ENCODE measurements at regions not wholly inside any gene's neighbourhood (a gene's known extent, or its start where the extent isn't known, plus 50 kb on each side); places are given as distances from the start of the nearest gene placed in this dataset.

DNA sequence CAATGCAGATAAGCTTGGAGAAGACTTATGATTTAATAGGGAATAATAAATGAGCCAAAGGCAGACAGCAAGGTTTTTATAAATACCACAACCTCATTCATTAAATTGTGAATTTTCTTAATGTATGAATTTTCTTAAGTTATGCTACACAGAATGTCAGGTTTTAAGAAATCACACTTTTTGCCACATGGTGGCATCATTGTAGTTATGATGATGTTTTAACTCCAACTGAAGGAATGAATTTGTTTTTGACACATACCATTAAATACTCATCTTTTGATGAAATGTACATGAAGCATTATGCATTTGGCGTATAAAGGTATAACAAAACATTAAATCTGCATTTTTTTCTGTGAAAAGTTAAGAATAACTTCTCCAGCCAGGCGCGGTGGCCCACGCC lies 524.1 kb upstream of the FBXO33 start:
- no peak for ATAC-seq

GRCh38 chr14:39948235-39948634 lies 516.0 kb upstream of the FBXO33 start:
- intact Hi-C loops (cut with DNase I): no loop called here
- no peak for DNase-seq (ENCODE audit: missing footprints)

More for the DNA sequence above, 524.1 kb upstream of the FBXO33 start:
- intact Hi-C loops (cut with DNase I): no loop called here
- DNase-seq (ENCODE audit: missing footprints): no peak

GRCh38 chr14:39946807-39947206 lies 514.6 kb upstream of the FBXO33 start:
- ATAC-seq (no peak), DNase-seq (ENCODE audit: missing footprints) (no peak)
- intact Hi-C loops (cut with DNase I): no loop called here

More at GRCh38 chr14:39948235-39948634, 516.0 kb upstream of the FBXO33 start:
- no peak for ATAC-seq

DNA sequence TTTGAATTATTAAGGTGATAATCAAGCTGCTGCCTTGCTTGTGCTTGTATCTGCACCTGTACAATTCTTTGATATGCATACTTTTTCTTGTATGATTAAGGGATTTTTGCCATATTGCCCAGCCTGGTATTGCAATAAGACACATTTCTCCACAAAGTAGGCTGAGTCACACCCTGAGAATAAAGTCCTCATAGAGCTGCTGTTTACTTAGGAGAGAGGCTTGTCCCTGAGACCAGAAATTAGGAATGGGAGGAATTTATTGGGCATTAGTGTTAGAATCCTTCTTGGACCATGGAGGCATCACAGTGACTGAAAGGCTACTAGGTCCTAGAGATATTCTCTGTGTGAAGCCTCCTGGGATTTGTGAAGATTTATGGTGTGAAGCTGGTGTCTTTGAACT lies 506.8 kb upstream of the FBXO33 start:
- ATAC-seq: no peak
- DNase-seq (ENCODE audit: missing footprints): no peak
- intact Hi-C loops (cut with DNase I): no loop called here

- DNase-seq (ENCODE audit: missing footprints): no peak
- ATAC-seq: no peak
Observed at GRCh38 chr14:39912192-39913100, 480.2 kb upstream of the FBXO33 start.

GRCh38 chr14:39897657-39898056 lies 465.4 kb upstream of the FBXO33 start:
- ATAC-seq (no peak), DNase-seq (ENCODE audit: missing footprints) (no peak)
- intact Hi-C loops (cut with DNase I): no loop called here

More at GRCh38 chr14:39912192-39913100, 480.2 kb upstream of the FBXO33 start:
- intact Hi-C loops (cut with DNase I): no loop called here

DNA sequence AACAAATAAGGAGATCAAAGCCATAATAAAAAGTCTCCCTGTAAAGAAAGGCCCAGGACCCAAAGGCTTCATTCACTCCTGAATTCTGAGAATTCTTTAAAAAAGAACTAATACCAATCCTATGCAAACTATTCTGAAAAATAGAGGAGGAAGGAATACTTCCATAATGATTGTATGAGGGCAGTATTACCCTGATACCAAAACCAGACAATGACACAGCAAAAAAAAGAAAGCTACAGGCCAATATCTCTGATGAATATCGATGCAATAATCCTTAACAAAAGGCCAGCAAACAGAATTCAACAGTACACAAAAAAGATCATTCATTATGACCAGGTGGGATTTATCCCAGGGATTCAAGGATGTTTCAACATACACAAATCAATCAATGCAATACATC lies 457.8 kb upstream of the FBXO33 start:
- DNase-seq (ENCODE audit: missing footprints) (no peak), ATAC-seq (no peak)
- intact Hi-C loops (cut with DNase I): no loop called here

DNA sequence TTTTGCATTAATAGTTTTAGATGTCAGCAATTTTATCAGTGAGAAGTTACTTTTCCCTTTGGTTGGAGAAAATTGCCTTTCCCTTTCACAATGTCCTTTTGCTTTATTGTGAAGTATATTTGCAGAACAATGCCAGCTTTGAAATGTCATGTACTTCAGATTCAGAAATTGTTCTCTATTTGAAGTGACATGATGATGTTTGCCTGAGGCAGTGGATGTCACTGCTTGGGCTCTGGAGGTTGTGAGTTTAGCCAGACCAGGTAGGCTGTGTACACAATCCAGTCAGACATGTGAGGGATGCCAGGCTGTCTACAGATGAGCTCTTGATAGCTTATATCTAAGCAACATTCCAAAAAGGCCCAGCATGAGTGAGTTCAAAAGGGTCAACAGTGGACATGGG lies 451.9 kb upstream of the FBXO33 start:
- ATAC-seq (no peak), DNase-seq (ENCODE audit: missing footprints) (no peak)
- intact Hi-C loops (cut with DNase I): no loop called here

GRCh38 chr14:39880965-39881364 lies 448.7 kb upstream of the FBXO33 start:
- no peak for DNase-seq (ENCODE audit: missing footprints)
- intact Hi-C loops (cut with DNase I): no loop called here
- no peak for ATAC-seq

DNA sequence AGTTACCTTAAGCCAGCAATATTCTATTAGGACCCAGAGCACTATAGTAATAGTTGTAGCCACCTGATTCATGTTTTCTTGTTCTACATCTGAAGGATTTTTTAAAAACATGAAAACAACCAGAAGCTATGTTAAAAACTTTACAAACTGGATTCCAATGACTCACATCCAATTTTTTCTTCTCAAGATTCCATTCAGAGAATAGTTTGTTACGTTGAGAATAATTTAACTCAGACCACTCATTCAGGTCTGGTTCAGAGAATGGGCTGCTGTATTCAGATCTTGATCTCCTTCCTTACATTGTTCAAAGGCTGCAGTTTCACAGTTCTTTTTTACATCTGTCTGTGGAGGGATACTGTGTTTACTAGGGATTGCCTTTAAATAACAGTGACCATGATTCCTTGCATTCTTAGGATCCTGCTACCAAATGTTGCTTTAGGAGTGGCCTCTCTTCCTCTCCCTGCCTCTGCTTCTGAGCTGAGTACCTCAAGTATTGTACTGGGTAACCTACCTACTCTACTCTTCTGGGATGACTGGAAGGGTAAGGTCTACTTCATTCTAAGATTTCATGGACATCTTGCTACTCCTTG lies 448.0 kb upstream of the FBXO33 start:
- DNase-seq (ENCODE audit: missing footprints) (no peak), ATAC-seq (no peak)
- intact Hi-C loops (cut with DNase I): no loop called here

- intact Hi-C loops (cut with DNase I): no loop called here
- DNase-seq (ENCODE audit: missing footprints) (no peak), ATAC-seq (no peak)
Observed at GRCh38 chr14:39877577-39878190, 445.5 kb upstream of the FBXO33 start.

DNA sequence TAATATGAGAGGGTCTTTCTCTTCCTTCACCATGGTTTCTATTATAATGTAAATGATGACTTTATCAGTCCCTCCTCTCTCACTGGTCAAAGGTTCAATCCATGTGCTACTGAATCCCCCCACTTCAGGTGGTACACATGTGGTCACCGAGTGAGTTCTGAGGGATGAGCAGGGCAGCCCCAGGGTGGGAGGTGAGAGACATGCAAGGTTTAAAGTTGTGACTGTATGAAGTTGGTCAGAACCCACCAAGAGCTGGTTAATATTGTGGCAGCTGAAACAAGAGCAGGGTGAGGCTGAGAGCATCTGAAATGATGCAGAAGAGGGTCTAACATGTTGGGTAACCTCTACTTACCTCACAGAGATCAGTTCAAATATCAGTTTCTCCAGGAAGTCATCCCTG lies 444.7 kb upstream of the FBXO33 start:
- DNase-seq (ENCODE audit: missing footprints) (no peak), ATAC-seq (no peak)
- intact Hi-C loops (cut with DNase I): no loop called here

DNA sequence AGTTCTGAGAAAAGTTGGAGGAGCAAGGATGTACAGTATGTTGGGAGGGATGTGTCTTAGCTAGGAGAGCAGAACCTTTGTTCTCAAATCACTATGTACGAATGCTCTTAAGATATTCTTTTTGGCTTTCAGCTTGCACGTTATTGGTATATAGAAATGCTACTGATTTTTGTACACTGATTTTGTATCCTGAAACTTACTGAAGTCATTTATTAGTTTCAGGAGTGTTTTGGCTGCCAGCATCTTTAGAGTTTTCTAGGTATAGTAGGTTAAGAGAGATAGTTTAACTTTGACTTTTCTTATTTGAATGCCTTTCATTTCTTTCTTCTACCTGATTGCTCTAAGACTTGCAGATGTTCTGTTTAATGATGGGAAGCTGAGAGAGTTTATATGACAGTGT lies 442.8 kb upstream of the FBXO33 start:
- intact Hi-C loops (cut with DNase I): no loop called here
- DNase-seq (ENCODE audit: missing footprints): no peak
- no peak for ATAC-seq

DNA sequence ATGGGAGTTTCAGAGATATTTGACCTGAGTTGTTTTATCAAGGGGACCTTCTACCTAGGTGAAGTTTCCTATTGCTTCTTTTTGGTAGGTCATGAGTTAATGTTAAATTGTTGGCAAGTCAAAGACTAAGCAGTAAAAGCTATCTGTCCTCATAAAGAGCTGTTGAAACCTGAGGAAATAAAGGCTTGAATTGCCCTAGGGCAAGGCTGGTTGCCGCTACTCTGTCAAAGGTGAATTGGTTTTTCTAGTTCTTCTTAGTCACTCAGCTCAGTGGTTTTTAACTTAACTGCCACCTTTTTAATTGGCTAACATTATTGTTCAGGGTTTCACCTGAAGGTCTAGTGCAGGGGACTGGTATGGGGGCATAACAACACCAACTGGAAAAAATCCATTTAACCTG lies 441.6 kb upstream of the FBXO33 start:
- intact Hi-C loops (cut with DNase I): no loop called here
- DNase-seq (ENCODE audit: missing footprints) (no peak), ATAC-seq (no peak)

- intact Hi-C loops (cut with DNase I): no loop called here
- no peak for ATAC-seq
- DNase-seq (ENCODE audit: missing footprints): no peak
Observed at GRCh38 chr14:39868949-39869348, 436.7 kb upstream of the FBXO33 start.

DNA sequence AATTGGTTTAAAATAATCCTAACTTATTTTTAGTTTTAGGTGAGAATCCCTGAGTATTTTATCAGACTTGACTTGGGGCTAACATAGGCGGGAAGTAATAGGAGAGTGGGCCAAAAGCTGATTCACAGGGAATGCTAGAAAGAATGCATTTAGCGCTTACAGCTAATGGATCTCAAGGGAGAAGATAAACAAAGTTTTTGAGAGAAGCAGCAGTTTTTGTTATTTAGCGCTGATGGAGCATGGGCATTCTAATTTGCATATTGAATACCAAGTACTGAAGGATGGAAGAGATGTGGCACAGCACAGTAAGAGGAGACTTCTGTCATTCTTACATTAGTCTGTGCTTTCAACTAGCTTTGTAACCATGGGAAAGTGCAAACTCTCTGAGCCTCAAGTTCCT lies 436.0 kb upstream of the FBXO33 start:
- intact Hi-C loops (cut with DNase I): no loop called here
- ATAC-seq (no peak), DNase-seq (ENCODE audit: missing footprints) (no peak)

- DNase-seq (ENCODE audit: missing footprints): no peak
- ATAC-seq: no peak
- intact Hi-C loops (cut with DNase I): no loop called here
Observed at GRCh38 chr14:39863441-39863840, 431.2 kb upstream of the FBXO33 start.

DNA sequence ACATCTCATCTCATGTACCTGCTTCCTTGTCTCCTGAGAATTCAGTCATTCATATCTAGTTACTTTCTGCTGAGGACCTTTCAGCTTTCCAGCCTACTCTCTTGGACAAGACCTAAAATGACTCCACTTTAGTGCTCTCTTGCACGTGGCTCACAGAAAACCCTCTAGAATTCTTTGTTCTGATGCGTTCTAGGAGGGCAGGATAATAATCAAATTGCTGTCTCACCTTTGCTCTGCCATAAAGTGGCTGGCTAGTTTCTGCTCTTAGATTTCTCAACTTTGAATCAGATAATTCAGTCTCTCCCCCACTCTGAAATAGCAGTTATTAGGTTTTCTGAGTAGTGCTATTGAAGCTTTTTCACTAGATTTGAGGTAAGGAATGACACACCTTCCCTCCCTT lies 429.5 kb upstream of the FBXO33 start:
- intact Hi-C loops (cut with DNase I): no loop called here
- ATAC-seq (no peak), DNase-seq (ENCODE audit: missing footprints) (no peak)

- no peak for DNase-seq (ENCODE audit: missing footprints)
- intact Hi-C loops (cut with DNase I): no loop called here
- no peak for ATAC-seq
Observed at GRCh38 chr14:39861229-39861600, 429.0 kb upstream of the FBXO33 start.

DNA sequence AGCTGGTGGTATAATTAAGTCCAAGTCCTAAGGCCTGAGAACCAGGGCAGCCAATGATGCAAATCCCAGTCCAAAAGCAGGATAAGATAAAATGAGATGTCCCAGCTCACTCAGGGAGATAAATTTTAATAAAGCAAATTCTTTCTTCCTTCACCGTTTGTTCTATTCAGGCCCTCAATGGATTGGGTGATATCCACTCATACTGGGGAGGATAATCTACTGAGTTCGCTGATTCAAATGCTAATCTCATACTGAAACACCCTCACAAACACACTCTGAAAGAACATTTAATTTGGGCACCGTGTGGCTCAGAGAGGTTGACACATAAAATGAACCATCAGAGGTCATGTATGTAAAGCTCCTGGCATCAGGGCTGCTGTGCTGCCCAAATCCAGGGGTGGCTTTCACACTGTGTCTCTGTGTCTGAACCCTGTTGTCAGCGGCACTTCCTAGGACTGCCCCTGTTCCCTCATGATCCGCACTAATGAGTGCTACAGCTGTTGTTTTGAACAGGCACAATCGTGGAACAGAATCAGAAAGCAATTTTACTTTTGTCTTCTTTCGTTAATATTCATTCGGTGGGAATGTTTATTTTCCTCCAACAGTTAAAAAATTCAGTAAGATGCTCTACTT lies 428.5 kb upstream of the FBXO33 start:
- ATAC-seq (no peak), DNase-seq (ENCODE audit: missing footprints) (no peak)
- intact Hi-C loops (cut with DNase I): no loop called here
